Mesothelial cell of epicardium (in vitro differentiated cells): ENCODE measurements at regions not wholly inside any gene's neighbourhood (a gene's known extent, or its start where the extent isn't known, plus 50 kb on each side); places are given as distances from the start of the nearest gene placed in this dataset.

ENCODE experiments used
- DNase-seq, 2 experiments: peaks; one replicate each; pipeline ENCODE4 v3.0.0; 2021; ENCODE audit warnings: low spot score in 2 of 2; ENCODE audit not compliant: unreplicated experiment in 2 of 2
- H3K27ac Mint-ChIP-seq: 2 replicates; pipeline ENCODE4 v1.8.0; 2021; ENCODE audit warnings: mixed read lengths
- H3K27me3 Mint-ChIP-seq: 2 replicates; pipeline ENCODE4 v1.8.0; 2021; ENCODE audit warnings: low read depth, mixed read lengths
- H3K36me3 Mint-ChIP-seq: 2 replicates; pipeline ENCODE4 v1.8.0; 2021; ENCODE audit warnings: mixed read lengths
- H3K4me1 Mint-ChIP-seq: 2 replicates; pipeline ENCODE4 v1.8.0; 2021; ENCODE audit warnings: mixed read lengths
- H3K4me3 Mint-ChIP-seq: 2 replicates; pipeline ENCODE4 v1.8.0; 2021; ENCODE audit warnings: mild to moderate bottlenecking, moderate library complexity, mixed read lengths
- H3K9me3 Mint-ChIP-seq: 2 replicates; pipeline ENCODE4 v1.8.0; 2021; ENCODE audit warnings: mixed read lengths
- CTCF ChIP-seq: fragments of 200-600 bp; sonication (generic); IDR thresholded peaks from one replicate; pipeline ENCODE4 v1.5.0; 2021; ENCODE audit warnings: antibody characterized with exemption; ENCODE audit not compliant: unreplicated experiment

GRCh38 chr6:4698901-4699659 lies 77.1 kb upstream of the CDYL start:
- Mint-ChIP-seq H3K4me3 (no peak overlapping the region), H3K9me3 (peaks cover 9% of the 10 kb centered on the region), H3K4me1 (no peaks in the 10 kb centered on the region), H3K36me3 (no peaks in the 10 kb centered on the region), H3K27ac (no peak overlapping the region), H3K27me3 (no peaks in the 10 kb centered on the region)
- no peak for DNase-seq
- no peak for TF ChIP-seq CTCF

- TF ChIP-seq CTCF: no peak
- Mint-ChIP-seq H3K9me3 (peaks cover 35% of the 10 kb centered on the region), H3K36me3 (peaks cover 4% of the 10 kb centered on the region), H3K4me3 (no peak overlapping the region), H3K27ac (no peak overlapping the region), H3K27me3 (no peaks in the 10 kb centered on the region), H3K4me1 (no peaks in the 10 kb centered on the region)
- no peak for DNase-seq
These were observed 82.8 kb upstream of the CDYL start for GRCh38 chr6:4693173-4693970.

GRCh38 chr6:4692664-4693063 lies 83.5 kb upstream of the CDYL start:
- Mint-ChIP-seq H3K9me3 (peaks cover 35% of the 10 kb centered on the region), H3K36me3 (peaks cover 4% of the 10 kb centered on the region), H3K27me3 (no peaks in the 10 kb centered on the region), H3K4me3 (no peak overlapping the region), H3K4me1 (no peaks in the 10 kb centered on the region), H3K27ac (no peak overlapping the region)
- no peak for DNase-seq
- no peak for TF ChIP-seq CTCF

GRCh38 chr6:4687989-4688947 lies 87.9 kb upstream of the CDYL start:
- H3K27me3 Mint-ChIP-seq: peaks cover 3% of the 10 kb centered on the region
- H3K4me3 Mint-ChIP-seq: no peak overlapping the region
- no peaks in the 10 kb centered on the region for H3K4me1 Mint-ChIP-seq
- peaks cover under 1% of the 10 kb centered on the region for H3K36me3 Mint-ChIP-seq
- no peak overlapping the region for H3K27ac Mint-ChIP-seq
- H3K9me3 Mint-ChIP-seq: peaks cover 21% of the 10 kb centered on the region
- DNase-seq: no peak
- no peak for TF ChIP-seq CTCF

GRCh38 chr6:4687656-4687988 lies 88.6 kb upstream of the CDYL start:
- H3K27me3 Mint-ChIP-seq: peaks cover 4% of the 10 kb centered on the region
- DNase-seq: no peak
- peaks cover 15% of the 10 kb centered on the region for H3K9me3 Mint-ChIP-seq
- no peak for TF ChIP-seq CTCF
- H3K27ac Mint-ChIP-seq: no peak overlapping the region
- H3K4me3 Mint-ChIP-seq: no peak overlapping the region
- no peaks in the 10 kb centered on the region for H3K36me3 Mint-ChIP-seq
- H3K4me1 Mint-ChIP-seq: no peaks in the 10 kb centered on the region
